GM19328 (cell line): ENCODE measurements at regions not wholly inside any gene's neighbourhood (a gene's known extent, or its start where the extent isn't known, plus 50 kb on each side); places are given as distances from the start of the nearest gene placed in this dataset.
"Not testable (repeated sequence)": the region's sequence is repeated elsewhere in the genome, so short reads cannot be mapped to it uniquely, and the experiment has no call there.

ENCODE experiments used
- ATAC-seq: cut with Tn5 transposase; IDR thresholded peaks from one replicate; pipeline ENCODE4 v1.9.1; 2021; ENCODE audit warnings: mild to moderate bottlenecking, moderate library complexity; ENCODE audit not compliant: unreplicated experiment

DNA sequence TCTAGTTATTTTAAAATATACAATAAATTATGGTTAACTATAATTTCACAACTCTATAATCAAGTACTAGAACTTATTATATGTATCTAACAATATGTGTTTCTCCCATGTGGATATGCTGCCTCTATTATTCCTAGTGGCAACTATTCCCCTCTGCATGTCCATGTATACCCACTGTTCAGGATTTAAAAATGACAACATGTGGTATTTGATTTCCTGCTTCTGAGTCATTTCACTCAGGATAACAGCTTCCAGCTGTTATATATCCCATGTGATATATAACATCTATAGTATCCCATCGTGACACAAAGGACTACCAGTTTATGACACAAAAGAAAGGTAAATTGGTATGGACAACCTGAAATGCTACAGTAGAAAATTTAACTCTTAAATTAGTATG, 167.4 kb upstream of the TACR3 start:
- ATAC-seq: no peak

DNA sequence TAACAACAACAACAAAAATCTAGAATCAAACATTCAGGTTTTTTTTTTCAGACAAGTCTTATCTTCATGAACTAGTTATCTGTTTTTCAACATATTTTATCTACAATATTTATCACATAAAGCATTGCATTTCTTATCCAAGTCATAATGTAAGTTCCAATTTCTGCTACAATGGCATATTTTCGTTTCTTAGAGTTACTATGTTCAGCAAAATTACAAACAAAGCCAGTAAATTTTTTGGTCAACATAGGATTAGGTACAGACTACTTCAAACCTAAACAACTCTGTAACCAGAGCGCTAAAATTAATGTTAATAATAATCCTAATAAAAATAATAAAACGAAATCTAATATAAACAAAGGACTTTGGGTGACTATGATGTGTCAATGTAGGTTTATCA, 165.4 kb upstream of the TACR3 start:
- no peak for ATAC-seq

DNA sequence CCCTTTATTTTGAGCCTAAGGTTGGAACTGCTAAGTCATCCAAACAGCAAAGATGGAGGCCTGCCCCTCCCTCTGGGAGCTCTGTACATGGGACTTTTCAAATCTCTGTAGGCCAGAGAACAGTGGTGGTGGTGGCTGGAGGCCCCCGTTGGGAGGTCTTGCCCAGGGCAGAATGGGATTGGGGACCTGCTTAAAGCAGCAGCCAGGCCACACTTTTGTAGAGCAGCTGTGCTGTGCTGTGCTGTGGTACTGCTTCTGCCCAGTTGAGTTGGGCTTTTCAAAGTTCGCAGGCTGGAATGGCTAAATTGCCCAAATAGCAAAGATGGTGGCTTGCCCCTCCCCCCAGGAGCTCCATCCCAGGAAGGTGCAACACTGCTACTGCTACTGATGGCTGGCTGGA, 147.5 kb upstream of the TACR3 start:
- no peak for ATAC-seq

DNA sequence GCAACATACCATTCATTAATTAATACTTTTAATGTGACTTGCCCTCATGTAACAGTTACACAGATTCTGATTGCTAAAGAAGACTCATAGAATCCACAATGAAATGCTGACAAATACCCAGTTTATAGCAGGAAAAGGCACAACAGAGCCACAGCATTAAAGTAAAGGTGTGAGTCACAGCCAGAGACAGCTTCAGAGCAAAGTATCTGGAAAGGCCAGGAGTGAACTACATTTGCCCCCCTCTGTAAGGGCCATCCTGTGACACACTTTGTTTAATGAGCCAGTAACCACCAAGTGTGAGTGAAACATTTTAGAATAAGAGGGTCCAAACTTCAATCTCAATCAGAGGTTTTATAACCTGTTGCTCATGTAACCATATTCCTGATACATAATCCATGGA, 133.8 kb upstream of the TACR3 start:
- ATAC-seq: no peak

DNA sequence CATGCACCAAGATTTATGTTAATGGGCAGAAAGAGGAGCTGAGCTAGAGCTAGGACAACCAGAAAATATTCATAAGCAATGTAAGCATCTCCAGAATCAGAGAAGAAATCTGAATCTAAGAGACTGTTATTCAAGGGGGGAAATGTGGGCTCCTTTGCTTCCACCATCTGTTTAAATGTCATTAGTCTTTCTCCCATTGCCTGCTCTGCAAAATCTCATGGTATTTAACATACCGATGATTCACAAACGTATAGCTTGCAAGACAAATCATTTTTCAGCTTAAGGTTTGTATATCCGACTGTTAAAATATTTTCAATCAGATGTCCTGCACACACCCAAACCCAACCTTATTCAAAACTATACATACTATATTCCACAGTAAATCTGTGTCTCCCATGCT, 133.4 kb upstream of the TACR3 start:
- no peak for ATAC-seq

DNA sequence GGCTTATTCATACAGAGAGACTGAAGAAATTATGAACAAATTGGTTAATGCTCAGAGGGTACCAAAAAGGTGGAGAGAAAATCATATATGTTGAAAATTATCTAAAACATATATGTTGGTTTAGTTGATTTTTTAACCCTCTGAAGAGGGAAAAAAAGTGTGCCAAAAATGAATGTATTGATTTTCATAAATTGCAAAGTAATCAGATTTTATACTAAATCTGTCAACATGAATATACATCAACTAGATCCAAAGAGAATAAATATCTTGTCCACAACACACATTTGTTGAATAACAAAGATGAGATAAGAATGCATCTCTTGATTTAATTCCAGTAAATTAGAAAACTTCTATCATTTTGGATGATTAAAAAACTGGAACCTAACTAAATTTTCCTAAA, 125.3 kb upstream of the TACR3 start:
- no peak for ATAC-seq

DNA sequence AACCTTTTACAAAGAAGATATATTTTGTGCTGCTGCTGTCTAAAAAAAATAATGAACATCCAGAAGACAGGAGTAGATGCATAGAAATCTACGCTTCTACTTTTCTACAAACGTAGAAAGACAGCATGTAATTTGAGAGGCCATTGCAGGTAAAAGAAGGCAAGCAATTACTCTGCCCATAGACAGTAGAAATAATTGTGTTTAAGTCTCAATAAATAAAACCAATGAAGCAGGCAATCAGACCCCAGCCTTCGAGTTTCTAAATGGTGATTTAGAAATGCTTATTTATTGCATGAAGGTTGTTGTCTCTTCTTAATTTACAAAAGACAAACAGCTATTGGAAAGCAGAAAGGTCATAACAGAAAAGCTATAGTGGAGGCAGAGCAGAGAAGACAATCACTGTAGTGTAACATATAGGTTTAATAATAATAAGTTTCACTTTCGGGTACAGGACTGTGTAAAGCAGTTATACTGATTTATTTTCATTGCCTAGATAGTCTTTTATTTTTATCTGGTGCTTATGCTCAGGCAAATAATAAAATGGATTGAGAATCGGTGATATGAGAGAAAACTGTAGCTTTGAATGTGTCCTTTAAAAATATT, 123.0 kb upstream of the TACR3 start:
- ATAC-seq: no peak

DNA sequence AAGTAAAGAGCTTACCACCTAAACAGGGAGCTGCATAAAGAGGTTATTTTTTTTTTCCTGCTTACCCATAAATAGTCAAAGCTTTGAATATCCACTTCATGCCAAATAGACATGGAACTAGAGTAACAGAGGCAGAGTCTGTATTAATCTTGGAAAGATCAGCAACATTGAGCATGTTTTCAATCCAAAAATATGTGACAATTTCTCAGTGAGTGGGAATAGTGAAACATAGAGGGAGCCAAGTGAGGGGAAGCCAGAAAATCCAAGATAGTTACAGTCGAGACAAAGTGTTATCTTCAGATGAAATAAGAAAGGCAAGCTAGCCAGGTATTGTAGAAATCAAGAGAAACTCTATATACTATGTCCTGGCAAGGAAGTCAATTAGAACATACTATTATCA, 122.3 kb upstream of the TACR3 start:
- ATAC-seq: no peak

DNA sequence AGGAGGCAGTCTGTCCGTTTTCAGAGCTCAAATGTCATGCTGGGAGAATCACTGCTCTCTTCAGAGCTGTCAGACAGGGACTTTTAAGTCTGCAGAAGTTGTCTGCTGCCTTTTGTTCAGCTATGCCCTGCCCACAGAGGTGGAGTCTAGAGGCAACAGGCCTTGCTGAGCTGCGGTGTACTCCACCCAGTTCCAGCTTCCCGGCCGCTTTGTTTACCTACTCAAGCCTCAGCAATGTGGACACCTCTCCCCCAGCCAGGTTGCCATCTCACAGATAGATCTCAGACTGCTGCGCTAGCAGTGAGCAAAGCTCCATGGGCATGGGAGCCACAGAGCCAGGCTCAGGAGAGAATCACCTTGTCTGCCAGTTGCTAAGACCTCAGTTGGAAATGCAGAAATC, 90.5 kb upstream of the TACR3 start:
- ATAC-seq: not testable (repeated sequence)

DNA sequence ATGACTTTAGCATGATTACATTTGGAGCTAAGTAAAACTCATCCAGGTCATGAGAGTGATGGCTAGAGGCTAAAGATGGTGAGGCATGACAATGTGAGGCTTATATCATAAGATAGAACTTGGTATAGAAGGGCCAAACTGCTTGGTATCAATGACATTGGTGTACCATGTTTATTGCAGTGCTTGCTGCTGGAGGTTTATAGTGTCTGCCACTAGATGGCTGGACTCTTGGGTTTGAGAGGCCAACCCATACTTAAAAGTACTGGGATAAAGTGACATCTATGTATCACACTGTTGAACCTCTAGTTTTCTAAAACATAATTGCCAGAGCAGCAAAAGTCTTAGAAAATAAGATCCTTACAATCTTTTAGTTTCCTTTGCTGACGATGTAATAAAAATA, 83.0 kb upstream of the TACR3 start:
- ATAC-seq: no peak

DNA sequence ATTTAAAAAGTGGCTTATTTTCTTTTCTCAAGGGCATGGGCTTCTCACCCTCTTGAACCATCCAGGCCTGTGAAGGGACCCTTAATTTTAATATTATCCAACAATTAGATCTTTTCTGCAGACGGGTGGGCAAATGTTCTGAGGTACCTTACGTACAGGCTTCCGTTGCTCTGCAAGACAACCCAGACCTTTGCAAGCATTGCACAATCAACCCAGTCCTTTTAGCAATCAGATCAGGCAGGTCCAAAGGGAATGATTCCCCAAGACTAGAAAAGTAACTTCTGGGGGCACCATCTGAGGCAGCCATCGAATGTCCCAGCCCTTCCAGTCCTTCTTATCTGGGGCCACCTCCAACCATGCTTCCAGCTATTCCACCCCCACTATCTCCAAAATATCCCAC, 67.3 kb upstream of the TACR3 start:
- ATAC-seq: no peak

DNA sequence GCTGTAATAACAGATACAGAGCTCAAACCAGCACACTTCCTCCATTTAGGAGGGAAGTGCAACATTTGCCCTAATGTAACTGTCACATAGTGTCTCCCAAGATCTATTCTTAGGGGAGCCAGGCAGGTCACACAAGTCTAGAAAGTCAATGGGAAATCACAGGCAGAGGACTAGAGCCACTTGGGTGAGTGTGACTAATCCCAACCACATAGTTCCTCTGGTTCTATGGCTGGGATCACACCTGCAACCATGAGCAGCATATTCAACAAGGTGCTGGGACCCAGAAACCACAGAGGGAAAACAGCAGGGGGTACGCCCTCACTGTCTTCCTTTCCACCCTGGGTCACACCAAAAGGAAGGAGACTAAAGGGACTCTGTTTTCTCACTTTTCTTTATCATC, 66.8 kb upstream of the TACR3 start:
- ATAC-seq: no peak

DNA sequence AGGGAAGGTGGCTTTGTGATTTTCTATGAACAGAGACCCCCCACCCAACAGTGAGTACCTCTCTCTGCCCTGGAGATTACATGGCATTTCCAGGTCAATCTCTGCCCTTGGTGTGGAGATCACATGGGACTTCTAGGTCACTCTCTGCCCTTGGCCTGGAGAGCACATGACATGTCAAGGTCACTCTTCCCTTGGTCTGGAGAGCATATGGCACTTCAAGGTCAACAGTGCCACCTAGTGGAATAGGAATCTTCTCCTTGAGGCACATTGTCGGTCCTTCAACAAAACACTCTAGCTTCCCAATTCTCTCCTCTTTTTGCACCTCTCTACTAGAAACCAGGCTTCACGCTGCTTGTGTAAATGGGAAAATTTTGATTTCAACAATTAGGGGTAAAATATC, 66.2 kb upstream of the TACR3 start:
- peak; percentile 85 for ATAC-seq

DNA sequence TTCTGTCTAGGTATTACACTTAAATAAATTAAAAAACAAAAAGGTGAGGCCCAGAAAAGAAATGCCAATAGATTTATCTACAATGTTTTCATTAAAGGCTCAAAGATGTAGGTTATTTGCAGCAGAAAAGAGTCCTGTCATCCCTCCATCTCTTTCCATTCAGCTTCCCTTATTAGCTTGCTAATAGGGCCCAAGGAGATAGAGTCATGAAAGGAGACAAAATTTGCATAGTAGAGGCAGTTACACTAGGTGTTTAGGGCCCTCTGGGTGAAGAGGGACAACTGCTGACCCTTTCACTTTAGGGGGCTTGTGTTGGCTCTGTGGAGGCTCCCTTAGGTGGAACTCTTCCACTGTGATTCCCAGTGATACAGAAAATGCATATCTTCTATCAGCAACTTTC, 58.4 kb upstream of the TACR3 start:
- no peak for ATAC-seq

DNA sequence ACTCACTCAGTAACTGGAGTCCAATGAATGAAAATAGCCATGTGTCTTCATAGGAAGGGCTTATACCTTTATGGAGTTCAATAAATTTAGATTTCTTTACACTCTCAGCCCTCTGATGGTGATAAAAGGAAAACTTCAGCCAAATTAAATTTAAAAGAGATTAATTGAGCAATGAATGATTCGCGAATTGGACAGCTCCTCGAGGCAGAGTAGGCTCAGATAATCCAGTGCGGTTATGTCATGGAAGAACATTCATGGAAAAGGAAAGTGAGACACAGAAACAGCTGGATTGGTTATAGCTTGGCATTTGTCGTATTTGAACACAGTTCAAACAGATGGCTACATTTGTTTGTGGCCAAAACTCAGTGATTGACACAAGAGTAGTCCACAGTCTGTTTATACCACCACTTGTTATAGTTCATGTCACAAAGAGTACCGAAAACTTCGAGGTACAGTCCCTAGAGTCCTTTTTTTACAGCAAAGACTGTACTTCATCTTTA, 54.6 kb upstream of the TACR3 start:
- ATAC-seq: no peak

DNA sequence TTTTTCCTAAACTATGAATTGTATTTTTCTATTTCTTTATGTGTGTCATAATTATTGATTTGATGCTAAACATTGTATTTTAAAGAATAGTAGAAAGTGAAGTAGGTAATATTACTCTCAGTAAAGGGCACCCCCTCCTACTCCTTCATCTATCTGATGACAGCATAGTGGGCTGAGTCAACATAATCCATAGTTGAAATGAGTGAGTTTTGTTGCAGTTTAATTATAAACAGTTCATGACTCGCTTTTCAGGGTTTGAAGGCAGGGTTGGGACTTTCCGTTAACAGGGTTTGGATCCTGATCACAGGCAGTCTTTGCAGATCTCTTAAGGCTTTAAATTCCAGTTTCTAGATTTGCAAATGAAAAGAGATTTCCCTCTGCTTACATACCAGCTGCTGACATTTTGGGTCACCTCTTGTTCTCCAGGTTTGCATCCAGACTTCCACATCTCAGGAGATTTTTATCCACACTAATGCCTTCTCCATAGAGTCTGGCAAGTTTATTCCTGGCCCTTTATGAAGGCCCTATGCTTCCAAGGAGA, 54.0 kb upstream of the TACR3 start:
- no peak for ATAC-seq
